ENCODE measurements at regions not wholly inside any gene's neighbourhood (a gene's known extent, or its start where the extent isn't known, plus 50 kb on each side); places are given as distances from the start of the nearest gene placed in this dataset.

- H3K9me2 ChIP-seq (replicated peaks; ENCODE audit: insufficient read depth, low read length) = no peaks in the 10 kb centered on the region
- H3F3A ChIP-seq (ENCODE audit: insufficient read depth, low read length) = no peaks in the 10 kb centered on the region
- DNase-seq = no peak
- H3K9ac ChIP-seq (ENCODE audit: low read length) = no peak overlapping the region
- H3K4me1 ChIP-seq (ENCODE audit: low read length) = no peaks in the 10 kb centered on the region
- H3K79me2 ChIP-seq (ENCODE audit: low read length) = no peaks in the 10 kb centered on the region
- no peak overlapping the region for H3K4me2 ChIP-seq (ENCODE audit: low read depth, low read length)
- H3K27me3 ChIP-seq (replicated peaks; ENCODE audit: insufficient read depth, low read length) = peaks cover 12% of the 10 kb centered on the region
- H3K4me3 ChIP-seq (ENCODE audit: low read length) = no peak overlapping the region
- H3K27ac ChIP-seq (ENCODE audit: low read length) = no peak overlapping the region
- H4K20me1 ChIP-seq (ENCODE audit: insufficient read depth, low read length) = no peaks in the 10 kb centered on the region
- H2AFZ ChIP-seq (ENCODE audit: low read length) = no peak overlapping the region
- no peaks in the 10 kb centered on the region for H3K36me3 ChIP-seq (replicated peaks; ENCODE audit: insufficient read depth, low read length)
- no peaks in the 10 kb centered on the region for H3K9me3 ChIP-seq (replicated peaks; ENCODE audit: insufficient read depth, low read length)
- TF ChIP-seq, protein P1, sequence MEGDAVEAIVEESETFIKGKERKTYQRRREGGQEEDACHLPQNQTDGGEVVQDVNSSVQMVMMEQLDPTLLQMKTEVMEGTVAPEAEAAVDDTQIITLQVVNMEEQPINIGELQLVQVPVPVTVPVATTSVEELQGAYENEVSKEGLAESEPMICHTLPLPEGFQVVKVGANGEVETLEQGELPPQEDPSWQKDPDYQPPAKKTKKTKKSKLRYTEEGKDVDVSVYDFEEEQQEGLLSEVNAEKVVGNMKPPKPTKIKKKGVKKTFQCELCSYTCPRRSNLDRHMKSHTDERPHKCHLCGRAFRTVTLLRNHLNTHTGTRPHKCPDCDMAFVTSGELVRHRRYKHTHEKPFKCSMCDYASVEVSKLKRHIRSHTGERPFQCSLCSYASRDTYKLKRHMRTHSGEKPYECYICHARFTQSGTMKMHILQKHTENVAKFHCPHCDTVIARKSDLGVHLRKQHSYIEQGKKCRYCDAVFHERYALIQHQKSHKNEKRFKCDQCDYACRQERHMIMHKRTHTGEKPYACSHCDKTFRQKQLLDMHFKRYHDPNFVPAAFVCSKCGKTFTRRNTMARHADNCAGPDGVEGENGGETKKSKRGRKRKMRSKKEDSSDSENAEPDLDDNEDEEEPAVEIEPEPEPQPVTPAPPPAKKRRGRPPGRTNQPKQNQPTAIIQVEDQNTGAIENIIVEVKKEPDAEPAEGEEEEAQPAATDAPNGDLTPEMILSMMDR (IDR thresholded peaks at IDR 0.05; ENCODE audit: low read length) = no peak
- TF ChIP-seq EZH2 (optimal IDR thresholded peaks at IDR 0.05; ENCODE audit: low read depth, low read length) = no peak
- TF ChIP-seq EZH2phosphoT487 (IDR thresholded peaks at IDR 0.05; ENCODE audit: low read length) = no peak
These were observed 205.6 kb downstream of the IRF8 start for GRCh38 chr16:86104537-86105048.

- Histone ChIP-seq H2AFZ (ENCODE audit: low read length) (no peak overlapping the region), H3K27me3 (replicated peaks; ENCODE audit: insufficient read depth, low read length) (peaks cover 9% of the 10 kb centered on the region; the same call in 1 of the 2 replicates), H3K9me2 (replicated peaks; ENCODE audit: insufficient read depth, low read length) (no peaks in the 10 kb centered on the region), H3K4me2 (ENCODE audit: low read depth, low read length) (no peak overlapping the region), H3K9me3 (replicated peaks; ENCODE audit: insufficient read depth, low read length) (no peaks in the 10 kb centered on the region), H3K9ac (ENCODE audit: low read length) (no peak overlapping the region), H4K20me1 (ENCODE audit: insufficient read depth, low read length) (no peaks in the 10 kb centered on the region), H3K27ac (ENCODE audit: low read length) (no peak overlapping the region), H3F3A (ENCODE audit: insufficient read depth, low read length) (no peaks in the 10 kb centered on the region), H3K4me1 (ENCODE audit: low read length) (no peaks in the 10 kb centered on the region), H3K36me3 (replicated peaks; ENCODE audit: insufficient read depth, low read length) (no peaks in the 10 kb centered on the region), H3K4me3 (ENCODE audit: low read length) (no peak overlapping the region), H3K79me2 (ENCODE audit: low read length) (no peaks in the 10 kb centered on the region)
- TF ChIP-seq, protein P1 (IDR thresholded peaks at IDR 0.05; ENCODE audit: low read length) = no peak
- TF ChIP-seq EZH2phosphoT487 (IDR thresholded peaks at IDR 0.05; ENCODE audit: low read length) (no peak), EZH2 (optimal IDR thresholded peaks at IDR 0.05; ENCODE audit: low read depth, low read length) (no peak)
- no peak for DNase-seq
These were observed 208.4 kb downstream of the IRF8 start for GRCh38 chr16:86107215-86107825.

DNA sequence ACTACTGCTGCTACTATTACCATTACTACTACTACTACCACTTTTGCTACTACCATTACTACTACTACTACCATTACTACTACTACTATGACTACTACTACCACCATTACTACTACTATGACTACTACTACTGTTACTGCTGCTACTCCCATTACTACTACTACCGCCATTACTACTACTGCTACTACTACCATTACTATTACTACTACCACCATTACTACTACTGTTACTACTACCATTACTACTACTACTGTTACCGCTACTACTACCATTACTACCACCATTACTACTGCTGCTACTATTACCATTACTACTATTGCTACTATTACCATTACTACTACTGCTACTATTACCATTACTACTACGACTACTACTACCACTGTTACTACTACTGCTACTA, 209.1 kb downstream of the IRF8 start:
- no peaks in the 10 kb centered on the region for H3K9me3 ChIP-seq (replicated peaks; ENCODE audit: insufficient read depth, low read length)
- no peak overlapping the region for H3K9ac ChIP-seq (ENCODE audit: low read length)
- no peaks in the 10 kb centered on the region for H4K20me1 ChIP-seq (ENCODE audit: insufficient read depth, low read length)

More for the DNA sequence above, 209.1 kb downstream of the IRF8 start:
- Histone ChIP-seq H3F3A (ENCODE audit: insufficient read depth, low read length) (no peaks in the 10 kb centered on the region), H2AFZ (ENCODE audit: low read length) (no peak overlapping the region), H3K4me2 (ENCODE audit: low read depth, low read length) (no peak overlapping the region), H3K4me3 (ENCODE audit: low read length) (no peak overlapping the region), H3K36me3 (replicated peaks; ENCODE audit: insufficient read depth, low read length) (no peaks in the 10 kb centered on the region), H3K27ac (ENCODE audit: low read length) (no peak overlapping the region), H3K9me2 (replicated peaks; ENCODE audit: insufficient read depth, low read length) (no peaks in the 10 kb centered on the region), H3K4me1 (ENCODE audit: low read length) (no peaks in the 10 kb centered on the region), H3K27me3 (replicated peaks; ENCODE audit: insufficient read depth, low read length) (peaks cover 14% of the 10 kb centered on the region; the same call in 1 of the 2 replicates), H3K79me2 (ENCODE audit: low read length) (no peaks in the 10 kb centered on the region)
- no peak for DNase-seq
- TF ChIP-seq, protein P1 (IDR thresholded peaks at IDR 0.05; ENCODE audit: low read length) = no peak
- TF ChIP-seq EZH2phosphoT487 (IDR thresholded peaks at IDR 0.05; ENCODE audit: low read length) (no peak), EZH2 (optimal IDR thresholded peaks at IDR 0.05; ENCODE audit: low read depth, low read length) (no peak)
